PC-9 (cell line): ENCODE measurements at regions not wholly inside any gene's neighbourhood (a gene's known extent, or its start where the extent isn't known, plus 50 kb on each side); places are given as distances from the start of the nearest gene placed in this dataset.
"Not testable (repeated sequence)": the region's sequence is repeated elsewhere in the genome, so short reads cannot be mapped to it uniquely, and the experiment has no call there.

Experiments used
- BruUV-seq: library from RNA; stranded (reverse); fragments of 400-500 nt; replicated peaks from 2 replicates; lab custom pipeline; 2021; lab: Mats Ljungman, UMichigan
- CTCF ChIA-PET: fragments of 300-600 bp; sonication (Branson Sonifier 250); formaldehyde crosslinking; loops from one replicate; lab custom pipeline; 2022; ENCODE audit warnings: antibody characterized with exemption; lab: Charles Lee
- POLR2A ChIA-PET: fragments of 300-600 bp; sonication (Branson Sonifier 250); formaldehyde crosslinking; loops from one replicate; lab custom pipeline; 2022; ENCODE audit warnings: antibody characterized with exemption; ENCODE audit not compliant: unreplicated experiment; lab: Charles Lee
- DNase-seq, 2 experiments: peaks; one replicate each; pipeline versions ENCODE4 v3.0.0 to v3.0.0-alpha.2; 2015 to 2022; ENCODE audit warnings: mixed read lengths in 1 of 2
- H2AFZ ChIP-seq: fragments of 200-600 bp; sonication (generic); 2 replicates; pipeline ENCODE4 v1.8.1; 2017; ENCODE audit warnings: antibody characterized with exemption
- H3F3A ChIP-seq: fragments of 200-600 bp; sonication (generic); 2 replicates; pipeline ENCODE4 v1.8.1; 2017; ENCODE audit warnings: antibody characterized with exemption, mild to moderate bottlenecking, low read depth; ENCODE audit not compliant: insufficient read depth
- H3K27ac ChIP-seq: fragments of 200-600 bp; sonication (generic); 2 replicates; pipeline ENCODE4 v1.6.1; 2016; ENCODE audit warnings: mixed run types
- H3K27me3 ChIP-seq: fragments of 200-600 bp; sonication (generic); 2 replicates; pipeline ENCODE4 v1.6.1; 2016; ENCODE audit warnings: low read depth, mixed run types; ENCODE audit not compliant: insufficient read depth
- H3K36me3 ChIP-seq: fragments of 200-600 bp; sonication (generic); 2 replicates; pipeline ENCODE4 v1.6.1; 2016; ENCODE audit warnings: low read depth, mixed run types
- H3K4me1 ChIP-seq: fragments of 200-600 bp; sonication (generic); replicated peaks from 2 replicates; pipeline ENCODE4 v1.6.1; 2016; ENCODE audit warnings: mixed run types; ENCODE audit not compliant: insufficient read depth
- H3K4me2 ChIP-seq: fragments of 200-600 bp; sonication (generic); 2 replicates; pipeline ENCODE4 v1.6.1; 2017; ENCODE audit warnings: mixed run types
- H3K4me3 ChIP-seq: fragments of 200-600 bp; sonication (generic); 2 replicates; pipeline ENCODE4 v1.6.1; 2016; ENCODE audit warnings: mixed run types
- H3K79me2 ChIP-seq: fragments of 200-600 bp; sonication (generic); 2 replicates; pipeline ENCODE4 v1.6.1; 2017; ENCODE audit warnings: low read depth, mixed run types
- H3K9me2 ChIP-seq: fragments of 200-600 bp; sonication (generic); 2 replicates; pipeline ENCODE4 v1.8.1; 2017; ENCODE audit warnings: mild to moderate bottlenecking; ENCODE audit not compliant: insufficient read depth
- H3K9me3 ChIP-seq: fragments of 200-600 bp; sonication (generic); 2 replicates; pipeline ENCODE4 v1.8.1; 2016; ENCODE audit warnings: low read depth; ENCODE audit not compliant: insufficient read depth
- H4K20me1 ChIP-seq: fragments of 200-600 bp; sonication (generic); 2 replicates; pipeline ENCODE4 v1.8.1; 2017; ENCODE audit not compliant: insufficient read depth
- EZH2 ChIP-seq: fragments of 200-600 bp; sonication (generic); IDR thresholded peaks from 2 replicates; pipeline ENCODE4 v1.8.0; 2017; ENCODE audit warnings: antibody characterized with exemption, low read depth
- intact Hi-C: fragments of 100-400 bp; cut with micrococcal nuclease; formaldehyde crosslinking; loops from one replicate; pipeline ENCODE4 v1.10.0; 2022; ENCODE audit not compliant: unreplicated experiment
- TF ChIP-seq, protein P1 (sequence below): fragments of 200-600 bp; sonication (generic); conservative IDR thresholded peaks from 2 replicates; pipeline ENCODE4 v1.6.1; 2017; ENCODE audit warnings: mixed run types, antibody characterized with exemption, mild to moderate bottlenecking, moderate library complexity

DNA sequence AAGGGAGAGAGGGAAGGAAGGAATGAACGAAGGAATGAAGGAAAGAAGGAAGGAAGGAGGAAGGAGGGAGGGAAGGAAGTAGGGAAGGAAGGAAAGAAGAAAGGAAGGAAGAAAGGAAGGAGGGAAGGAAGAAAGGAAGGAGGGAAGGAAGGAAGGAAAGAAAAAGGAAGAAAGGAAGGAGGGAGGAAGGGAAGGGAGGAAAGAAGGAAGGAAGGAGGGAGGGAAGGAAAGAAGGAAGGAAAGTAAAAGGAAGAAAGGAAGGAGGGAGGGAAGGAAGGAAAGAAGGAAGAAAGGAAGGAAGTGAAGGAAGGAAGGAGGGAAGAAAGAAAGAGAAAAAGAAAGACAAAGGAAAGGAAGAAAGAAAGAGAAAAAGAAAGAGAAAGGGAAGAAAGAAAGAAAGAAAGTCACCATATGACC, 442.4 kb downstream of the RBFOX1 start:
- H3K4me1 ChIP-seq, result no peaks in the 10 kb centered on the region
- H3K4me3 ChIP-seq, result no peak overlapping the region
- no peaks in the 10 kb centered on the region for H3F3A ChIP-seq
- no peak for DNase-seq
- no peak overlapping the region for H2AFZ ChIP-seq
- CTCF ChIA-PET, result no interaction called here
- no peaks in the 10 kb centered on the region for H3K36me3 ChIP-seq
- H3K27ac ChIP-seq, result no peak overlapping the region
- POLR2A ChIA-PET, result no interaction called here
- intact Hi-C loops, result no loop called here
- no peaks in the 10 kb centered on the region for H3K9me3 ChIP-seq
- peaks cover 4% of the 10 kb centered on the region; the same call in 1 of the 2 replicates for H3K27me3 ChIP-seq
- BruUV-seq, result no TSS peak
- H3K9me2 ChIP-seq, result no peaks in the 10 kb centered on the region; the same call in 1 of the 2 replicates
- no peaks in the 10 kb centered on the region for H3K79me2 ChIP-seq
- H3K4me2 ChIP-seq, result no peak overlapping the region
- no peaks in the 10 kb centered on the region for H4K20me1 ChIP-seq
- no peak for TF ChIP-seq EZH2
- TF ChIP-seq, protein P1, sequence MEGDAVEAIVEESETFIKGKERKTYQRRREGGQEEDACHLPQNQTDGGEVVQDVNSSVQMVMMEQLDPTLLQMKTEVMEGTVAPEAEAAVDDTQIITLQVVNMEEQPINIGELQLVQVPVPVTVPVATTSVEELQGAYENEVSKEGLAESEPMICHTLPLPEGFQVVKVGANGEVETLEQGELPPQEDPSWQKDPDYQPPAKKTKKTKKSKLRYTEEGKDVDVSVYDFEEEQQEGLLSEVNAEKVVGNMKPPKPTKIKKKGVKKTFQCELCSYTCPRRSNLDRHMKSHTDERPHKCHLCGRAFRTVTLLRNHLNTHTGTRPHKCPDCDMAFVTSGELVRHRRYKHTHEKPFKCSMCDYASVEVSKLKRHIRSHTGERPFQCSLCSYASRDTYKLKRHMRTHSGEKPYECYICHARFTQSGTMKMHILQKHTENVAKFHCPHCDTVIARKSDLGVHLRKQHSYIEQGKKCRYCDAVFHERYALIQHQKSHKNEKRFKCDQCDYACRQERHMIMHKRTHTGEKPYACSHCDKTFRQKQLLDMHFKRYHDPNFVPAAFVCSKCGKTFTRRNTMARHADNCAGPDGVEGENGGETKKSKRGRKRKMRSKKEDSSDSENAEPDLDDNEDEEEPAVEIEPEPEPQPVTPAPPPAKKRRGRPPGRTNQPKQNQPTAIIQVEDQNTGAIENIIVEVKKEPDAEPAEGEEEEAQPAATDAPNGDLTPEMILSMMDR, result no peak

DNA sequence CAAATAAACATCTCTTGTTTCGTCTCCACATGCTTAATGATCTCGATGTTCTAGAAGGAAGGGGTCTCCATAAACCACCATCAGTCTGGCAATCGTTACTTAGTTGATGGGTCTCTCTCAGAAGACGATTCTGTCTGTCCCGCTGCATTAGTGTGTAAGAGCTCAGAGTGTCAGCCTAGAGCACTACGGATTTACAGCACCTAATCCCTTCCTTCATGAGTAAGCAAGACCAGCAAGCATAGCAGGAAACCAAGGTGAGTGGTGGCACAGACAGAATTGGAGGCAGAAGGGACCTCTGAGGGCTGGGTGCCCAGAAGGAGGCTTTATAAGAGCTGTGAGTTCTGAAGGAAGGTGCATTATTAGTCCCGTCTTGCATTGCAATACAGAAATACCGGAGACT, 440.1 kb downstream of the RBFOX1 start:
- Histone ChIP-seq H3K4me1 (no peaks in the 10 kb centered on the region), H3K4me3 (no peak overlapping the region), H3K27me3 (peaks cover 4% of the 10 kb centered on the region; the same call in 1 of the 2 replicates), H3F3A (no peaks in the 10 kb centered on the region), H3K9me3 (no peaks in the 10 kb centered on the region), H2AFZ (no peak overlapping the region), H3K79me2 (no peaks in the 10 kb centered on the region), H3K4me2 (no peak overlapping the region), H3K9me2 (no peaks in the 10 kb centered on the region; the same call in 1 of the 2 replicates), H3K27ac (no peak overlapping the region), H4K20me1 (no peaks in the 10 kb centered on the region), H3K36me3 (no peaks in the 10 kb centered on the region)
- no TSS peak for BruUV-seq
- no peak for TF ChIP-seq EZH2
- TF ChIP-seq, protein P1, result no peak
- ChIA-PET CTCF (no interaction called here), POLR2A (no interaction called here)
- no peak for DNase-seq
- intact Hi-C loops, result no loop called here

DNA sequence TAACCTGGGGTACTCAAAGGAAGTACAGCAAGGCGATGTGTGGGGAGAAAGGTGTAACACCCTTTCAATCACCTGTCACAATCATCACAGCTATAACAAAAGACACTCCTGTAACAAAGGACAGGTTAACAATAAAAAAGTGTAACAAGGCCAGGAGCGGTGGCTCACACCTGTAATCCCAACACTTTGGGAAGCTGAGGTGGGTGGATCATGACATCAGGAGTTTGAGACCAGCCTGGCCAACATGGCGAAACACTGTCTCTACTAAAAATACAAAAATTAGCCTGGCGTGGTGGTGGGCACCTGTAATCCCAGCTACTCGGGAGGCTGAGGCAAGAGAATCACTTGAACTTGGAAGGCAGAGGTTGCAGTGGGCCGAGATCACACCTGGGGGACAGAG, 436.4 kb downstream of the RBFOX1 start:
- H3K27me3 ChIP-seq, CTCF ChIA-PET, DNase-seq, H3F3A ChIP-seq, H3K79me2 ChIP-seq, H3K36me3 ChIP-seq, H4K20me1 ChIP-seq, H3K9me2 ChIP-seq, H3K4me3 ChIP-seq, BruUV-seq, H3K27ac ChIP-seq, H3K4me2 ChIP-seq, H3K4me1 ChIP-seq, POLR2A ChIA-PET, H2AFZ ChIP-seq, H3K9me3 ChIP-seq, intact Hi-C loops: not testable (repeated sequence)

DNA sequence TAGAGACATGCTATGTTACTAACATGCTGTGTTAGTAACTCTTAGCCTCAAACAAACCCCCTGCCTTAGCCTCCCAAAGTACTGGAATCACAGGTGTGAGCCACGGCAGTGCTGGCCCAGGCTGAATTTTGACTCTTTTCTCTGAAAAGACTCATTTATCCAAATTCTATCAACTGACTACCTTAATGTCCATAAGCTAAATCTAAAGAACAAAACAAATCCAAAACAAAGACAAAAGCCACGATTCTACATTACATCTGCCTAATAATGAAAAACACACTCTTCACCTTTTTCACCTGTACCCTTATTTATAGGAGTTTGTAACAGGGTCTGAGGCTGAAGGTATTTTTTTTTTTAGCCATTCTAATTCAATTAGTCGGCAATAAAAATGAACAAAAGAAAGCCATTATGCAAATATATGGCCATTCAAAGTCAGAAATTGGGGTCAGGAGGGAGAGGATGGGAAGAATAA, 432.5 kb downstream of the RBFOX1 start:
- DNase-seq, result no peak
- CTCF ChIA-PET, result no interaction called here
- H3K9me3 ChIP-seq, result no peaks in the 10 kb centered on the region
- H3K27me3 ChIP-seq, result peaks cover 7% of the 10 kb centered on the region; the same call in 1 of the 2 replicates
- no TSS peak for BruUV-seq
- no peaks in the 10 kb centered on the region for H3F3A ChIP-seq
- intact Hi-C loops, result no loop called here
- no peaks in the 10 kb centered on the region for H3K79me2 ChIP-seq
- no peaks in the 10 kb centered on the region for H3K4me1 ChIP-seq
- TF ChIP-seq, protein P1, result no peak
- no peak for TF ChIP-seq EZH2
- H3K4me3 ChIP-seq, result no peak overlapping the region
- POLR2A ChIA-PET, result no interaction called here
- no peak overlapping the region for H3K27ac ChIP-seq
- no peak overlapping the region for H3K4me2 ChIP-seq
- no peaks in the 10 kb centered on the region for H3K36me3 ChIP-seq
- H2AFZ ChIP-seq, result no peak overlapping the region
- H4K20me1 ChIP-seq, result no peaks in the 10 kb centered on the region
- H3K9me2 ChIP-seq, result no peaks in the 10 kb centered on the region
